Stimulated activated CD4-positive, alpha-beta T cell treated with anti-CD3 and anti-CD28 coated beads, TNF-alpha, amount 100 ng/mL, for 4 hours (primary cell): ENCODE measurements at regions not wholly inside any gene's neighbourhood (a gene's known extent, or its start where the extent isn't known, plus 50 kb on each side); places are given as distances from the start of the nearest gene placed in this dataset.
"Not testable (repeated sequence)": the region's sequence is repeated elsewhere in the genome, so short reads cannot be mapped to it uniquely, and the experiment has no call there.

ENCODE experiments used
- DNase-seq, 3 experiments: peaks; one replicate each; pipeline ENCODE4 v3.0.0-alpha.2; 2020; ENCODE audit warnings: low read depth in 3 of 3

GRCh38 chr6:169014211-169015197 is 239.1 kb downstream of the THBS2 start:
- DNase-seq: no peak

DNA sequence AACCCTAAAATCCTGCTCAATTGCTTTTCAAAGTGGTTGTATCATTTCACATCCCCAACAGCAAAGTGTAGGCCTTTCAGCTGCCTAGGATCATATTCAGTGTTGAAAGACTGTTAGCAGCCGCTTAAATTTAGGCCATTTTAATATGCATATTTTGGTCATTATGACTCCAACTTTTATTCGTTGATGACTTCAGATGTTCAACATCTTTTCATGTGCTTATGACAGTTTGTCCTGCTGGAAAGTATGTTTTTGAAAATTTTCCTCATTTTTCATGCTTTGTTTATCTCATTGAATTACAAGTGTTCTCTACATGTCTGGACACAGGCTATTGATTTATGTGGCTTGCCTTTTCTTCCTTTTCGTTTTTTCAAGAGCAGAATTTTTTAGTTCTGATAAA is 244.0 kb downstream of the THBS2 start:
- DNase-seq: no peak

DNA sequence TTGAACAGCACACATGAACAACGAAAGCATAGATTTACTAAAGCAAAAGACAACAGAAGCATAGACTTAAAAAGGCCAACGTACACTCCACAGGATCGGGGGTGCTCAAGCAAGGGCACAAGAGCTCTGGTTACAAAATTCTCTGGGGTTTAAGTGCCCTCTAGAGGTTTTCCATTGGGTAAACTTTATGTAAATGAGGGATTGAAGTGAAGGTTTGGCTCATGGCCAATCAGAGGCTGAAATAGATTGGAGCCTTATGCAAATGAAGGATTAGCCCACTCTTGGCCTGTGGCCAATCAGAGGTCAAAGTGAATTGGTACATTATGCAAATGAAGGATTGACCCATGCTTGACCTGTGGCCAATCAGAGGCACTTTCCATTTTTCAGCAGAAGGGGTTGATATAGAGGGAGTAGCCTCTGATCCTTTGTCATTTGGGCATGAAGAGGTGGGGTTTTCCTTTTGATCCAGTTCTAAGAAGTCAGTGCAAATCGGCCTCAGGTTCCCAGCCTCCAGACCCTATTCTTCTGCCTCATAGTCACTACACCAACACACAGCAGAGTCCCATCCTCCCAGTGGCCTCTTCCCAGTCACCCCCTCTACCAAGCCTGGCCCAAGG is 244.9 kb downstream of the THBS2 start:
- no peak for DNase-seq

GRCh38 chr6:169005166-169005565 is 248.5 kb downstream of the THBS2 start:
- no peak for DNase-seq

- DNase-seq: no peak
These were observed 253.6 kb downstream of the THBS2 start for GRCh38 chr6:169000022-169000421.

- DNase-seq: no peak
These were observed 254.3 kb downstream of the THBS2 start for GRCh38 chr6:168999392-168999791.

DNA sequence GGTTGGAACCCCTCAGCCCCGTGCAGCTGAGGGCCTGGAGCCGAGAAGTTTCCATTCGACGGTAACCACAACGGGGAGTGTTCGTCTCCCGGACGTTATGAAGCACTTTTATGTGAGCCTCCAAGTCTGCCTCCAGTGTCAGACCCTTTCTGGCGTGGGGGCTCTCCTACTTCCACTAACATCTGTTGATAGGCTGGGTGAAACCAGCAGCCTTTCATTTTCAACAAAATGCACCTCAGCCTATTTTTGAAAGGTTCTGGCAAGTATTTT is 257.4 kb downstream of the THBS2 start:
- DNase-seq: no peak

DNA sequence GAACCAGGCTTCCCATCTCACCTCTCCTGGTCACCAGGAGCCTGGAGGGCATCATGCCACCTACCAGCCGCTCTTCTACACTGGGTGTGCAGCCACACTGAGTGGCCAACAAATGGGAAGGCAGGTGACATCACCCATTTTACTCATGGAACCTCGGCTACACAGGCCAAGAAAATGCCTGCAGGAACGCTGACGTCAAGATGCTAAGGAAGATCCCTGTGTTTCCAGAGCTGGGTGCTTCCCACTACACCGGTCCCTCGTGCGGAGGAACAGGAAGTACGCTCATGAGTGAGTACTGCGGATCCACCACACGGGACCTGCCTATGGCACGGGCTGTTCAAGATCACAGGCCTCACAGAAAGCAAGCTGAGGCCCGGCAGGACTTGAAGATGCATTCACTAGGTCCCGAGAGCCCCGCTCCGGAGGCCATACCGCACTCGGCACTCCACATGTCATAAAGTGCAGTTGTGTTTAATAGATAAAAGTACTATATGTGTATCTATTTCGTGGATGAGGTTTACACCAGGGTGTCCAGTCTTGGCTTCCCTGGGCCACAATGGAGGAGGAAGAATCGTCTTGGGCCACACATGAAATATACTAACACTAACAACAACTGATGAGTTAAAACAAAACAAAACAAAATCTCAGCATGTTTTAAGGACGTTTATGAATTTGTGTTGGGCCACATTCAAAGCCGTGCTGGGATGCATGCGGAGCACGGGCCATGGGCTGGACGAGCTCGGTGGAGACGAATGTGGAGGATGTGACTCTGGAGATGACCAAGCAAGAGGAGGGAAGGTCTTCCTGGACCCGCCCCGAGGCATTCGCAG is 257.9 kb downstream of the THBS2 start:
- DNase-seq: no peak

DNA sequence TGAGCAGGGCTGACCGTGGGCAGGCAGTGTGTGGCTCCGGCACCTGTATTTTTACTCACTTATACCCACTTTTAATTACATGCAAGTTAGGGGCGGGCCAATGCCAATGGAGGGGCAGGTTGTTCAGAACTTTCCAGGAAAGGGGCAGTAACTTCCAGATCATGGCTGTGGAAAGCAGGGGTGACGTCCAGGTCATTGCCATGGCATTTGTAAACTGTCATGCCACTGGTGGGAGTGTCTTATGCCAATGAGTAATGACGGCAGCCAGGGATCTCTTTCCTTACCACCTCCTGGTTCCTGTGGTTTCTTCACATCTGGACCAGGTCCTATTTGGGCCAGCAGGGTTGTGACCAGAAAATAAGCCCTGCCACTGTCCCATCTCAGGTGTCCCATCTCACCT is 258.7 kb downstream of the THBS2 start:
- no peak for DNase-seq

GRCh38 chr6:168992446-168993144 is 261.1 kb downstream of the THBS2 start:
- DNase-seq: no peak

DNA sequence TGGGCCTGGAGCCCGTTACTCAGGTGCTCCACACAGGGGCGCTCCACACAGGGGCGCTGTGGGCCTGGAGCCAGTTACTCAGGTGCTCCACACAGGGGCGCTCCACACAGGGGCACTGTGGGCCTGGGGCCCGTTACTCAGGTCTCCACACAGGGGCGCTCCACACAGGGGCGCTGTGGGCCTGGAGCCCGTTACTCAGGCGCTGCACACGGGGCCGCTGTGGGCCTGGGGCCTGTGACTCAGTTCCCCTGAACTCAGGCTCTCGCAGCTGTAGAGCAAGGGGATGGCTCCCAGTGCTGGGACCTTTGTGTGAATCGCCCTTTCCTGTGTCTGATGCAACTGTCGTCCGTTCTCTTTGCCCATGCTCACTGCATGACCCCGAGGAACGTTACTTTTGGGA is 262.0 kb downstream of the THBS2 start:
- not testable (repeated sequence) for DNase-seq

DNA sequence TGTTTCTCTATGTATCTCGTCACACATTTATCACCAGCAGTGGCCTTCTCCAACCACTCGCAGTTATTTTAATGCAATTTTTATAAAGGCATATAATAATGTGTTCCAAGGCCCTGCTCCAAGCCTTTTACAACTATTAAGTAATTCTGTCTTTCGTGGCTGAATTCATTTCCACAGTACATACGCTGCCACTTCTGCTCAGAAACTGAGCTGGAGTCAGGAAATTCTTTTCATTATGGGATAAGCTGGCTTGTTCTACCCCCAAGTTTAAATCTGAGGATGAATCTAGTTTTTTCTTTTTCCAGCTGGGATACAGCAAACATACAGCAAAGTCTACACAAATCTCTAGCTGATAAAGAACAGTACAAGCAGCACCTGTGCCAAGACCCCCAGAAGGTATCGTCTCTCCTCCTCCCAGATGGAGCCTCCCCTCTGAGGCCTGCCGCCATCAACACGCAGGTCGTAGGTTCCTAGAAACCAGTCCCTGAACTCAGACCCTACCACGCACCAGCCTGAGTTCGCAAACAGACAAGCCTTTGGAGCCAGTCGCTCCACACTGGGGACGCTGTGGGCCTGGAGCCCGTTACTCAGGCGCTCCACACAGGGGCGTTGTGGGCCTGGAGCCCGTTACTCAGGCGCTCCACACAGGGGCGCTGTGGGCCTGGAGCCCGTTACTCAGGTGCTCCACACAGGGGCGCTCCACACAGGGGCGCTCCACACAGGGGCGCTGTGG is 263.5 kb downstream of the THBS2 start:
- no peak for DNase-seq

GRCh38 chr6:168989421-168989820 is 264.2 kb downstream of the THBS2 start:
- DNase-seq: no peak

DNA sequence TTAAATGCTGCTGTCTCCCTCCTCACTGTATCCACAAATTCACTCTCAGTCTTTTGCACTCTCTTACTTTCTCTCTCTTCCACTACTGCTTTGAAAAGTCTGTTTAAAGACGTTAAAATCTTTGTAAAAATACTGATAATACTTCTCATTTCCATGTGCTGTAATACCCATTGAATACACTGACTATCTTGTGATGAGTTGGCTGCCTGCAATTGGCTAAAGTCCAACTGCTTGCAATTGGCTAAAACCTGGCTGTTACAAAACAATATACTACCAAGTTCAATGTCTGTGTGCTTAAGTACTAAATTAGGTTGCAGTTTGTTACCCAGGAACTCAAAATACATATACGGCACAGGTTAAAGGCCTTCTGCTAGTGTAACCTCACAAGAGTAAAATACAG is 264.8 kb downstream of the THBS2 start:
- no peak for DNase-seq

GRCh38 chr6:168988280-168988679 is 265.4 kb downstream of the THBS2 start:
- no peak for DNase-seq

GRCh38 chr6:168985705-168986104 is 267.9 kb downstream of the THBS2 start:
- DNase-seq: no peak

DNA sequence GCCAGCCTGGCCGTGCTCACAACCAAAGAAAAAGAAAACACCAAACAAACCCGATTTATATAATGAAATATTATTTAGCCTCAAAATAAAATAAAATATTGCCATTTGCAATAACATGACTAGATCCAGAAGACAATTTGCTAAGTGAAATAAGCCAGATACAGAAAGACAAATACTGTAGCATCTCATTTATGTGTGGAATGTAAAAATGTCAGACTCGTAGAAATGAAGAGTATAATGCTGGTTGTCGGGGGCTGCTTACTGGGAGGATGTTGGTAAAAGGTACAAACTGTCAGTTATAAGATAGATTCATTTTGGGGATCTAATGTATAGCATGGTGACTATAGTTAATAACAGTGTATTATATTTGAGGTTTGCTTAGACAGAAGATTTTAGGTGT is 269.7 kb downstream of the THBS2 start:
- DNase-seq: no peak

GRCh38 chr6:168981187-168981586 is 272.5 kb downstream of the THBS2 start:
- no peak for DNase-seq

GRCh38 chr6:168979254-168979653 is 274.4 kb downstream of the THBS2 start:
- DNase-seq: no peak

- no peak for DNase-seq
These were observed 281.5 kb downstream of the THBS2 start for GRCh38 chr6:168972128-168972527.

- no peak for DNase-seq
These were observed 282.1 kb downstream of the THBS2 start for GRCh38 chr6:168971549-168971948.
